Mesothelial cell of epicardium (in vitro differentiated cells): ENCODE measurements at regions not wholly inside any gene's neighbourhood (a gene's known extent, or its start where the extent isn't known, plus 50 kb on each side); places are given as distances from the start of the nearest gene placed in this dataset.

Experiments used
- DNase-seq, 2 experiments: peaks; one replicate each; pipeline ENCODE4 v3.0.0; 2021; ENCODE audit warnings: low spot score in 2 of 2; ENCODE audit not compliant: unreplicated experiment in 2 of 2
- H3K27ac Mint-ChIP-seq: 2 replicates; pipeline ENCODE4 v1.8.0; 2021; ENCODE audit warnings: mixed read lengths
- H3K27me3 Mint-ChIP-seq: 2 replicates; pipeline ENCODE4 v1.8.0; 2021; ENCODE audit warnings: low read depth, mixed read lengths
- H3K36me3 Mint-ChIP-seq: 2 replicates; pipeline ENCODE4 v1.8.0; 2021; ENCODE audit warnings: mixed read lengths
- H3K4me1 Mint-ChIP-seq: 2 replicates; pipeline ENCODE4 v1.8.0; 2021; ENCODE audit warnings: mixed read lengths
- H3K4me3 Mint-ChIP-seq: 2 replicates; pipeline ENCODE4 v1.8.0; 2021; ENCODE audit warnings: mild to moderate bottlenecking, moderate library complexity, mixed read lengths
- H3K9me3 Mint-ChIP-seq: 2 replicates; pipeline ENCODE4 v1.8.0; 2021; ENCODE audit warnings: mixed read lengths
- TF ChIP-seq, protein P1 (sequence below): fragments of 200-600 bp; sonication (generic); IDR thresholded peaks from one replicate; pipeline ENCODE4 v1.5.0; 2021; ENCODE audit warnings: antibody characterized with exemption; ENCODE audit not compliant: unreplicated experiment

DNA sequence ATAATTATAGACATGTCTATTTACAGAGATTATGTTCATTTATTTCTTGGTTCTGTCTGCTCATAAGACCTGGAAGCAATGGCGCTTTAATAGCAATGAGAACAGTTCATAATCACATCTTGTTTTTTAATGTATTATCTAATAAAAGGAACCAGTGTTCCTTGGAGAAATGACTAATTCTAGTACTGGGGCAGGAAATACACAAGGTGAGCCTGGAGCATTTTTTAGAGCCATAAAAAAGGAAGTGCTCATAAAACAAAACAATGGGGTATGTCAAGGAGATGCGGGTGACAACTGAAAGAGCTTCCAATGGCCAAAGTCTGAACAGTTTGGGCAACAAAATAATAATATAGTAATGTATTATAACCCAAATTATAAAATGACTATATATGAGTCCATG is 531.9 kb upstream of the CHD1 start:
- Mint-ChIP-seq H3K36me3 (no peaks in the 10 kb centered on the region), H3K4me1 (no peaks in the 10 kb centered on the region), H3K9me3 (no peaks in the 10 kb centered on the region), H3K27me3 (no peaks in the 10 kb centered on the region), H3K27ac (no peak overlapping the region), H3K4me3 (no peak overlapping the region)
- TF ChIP-seq, protein P1, sequence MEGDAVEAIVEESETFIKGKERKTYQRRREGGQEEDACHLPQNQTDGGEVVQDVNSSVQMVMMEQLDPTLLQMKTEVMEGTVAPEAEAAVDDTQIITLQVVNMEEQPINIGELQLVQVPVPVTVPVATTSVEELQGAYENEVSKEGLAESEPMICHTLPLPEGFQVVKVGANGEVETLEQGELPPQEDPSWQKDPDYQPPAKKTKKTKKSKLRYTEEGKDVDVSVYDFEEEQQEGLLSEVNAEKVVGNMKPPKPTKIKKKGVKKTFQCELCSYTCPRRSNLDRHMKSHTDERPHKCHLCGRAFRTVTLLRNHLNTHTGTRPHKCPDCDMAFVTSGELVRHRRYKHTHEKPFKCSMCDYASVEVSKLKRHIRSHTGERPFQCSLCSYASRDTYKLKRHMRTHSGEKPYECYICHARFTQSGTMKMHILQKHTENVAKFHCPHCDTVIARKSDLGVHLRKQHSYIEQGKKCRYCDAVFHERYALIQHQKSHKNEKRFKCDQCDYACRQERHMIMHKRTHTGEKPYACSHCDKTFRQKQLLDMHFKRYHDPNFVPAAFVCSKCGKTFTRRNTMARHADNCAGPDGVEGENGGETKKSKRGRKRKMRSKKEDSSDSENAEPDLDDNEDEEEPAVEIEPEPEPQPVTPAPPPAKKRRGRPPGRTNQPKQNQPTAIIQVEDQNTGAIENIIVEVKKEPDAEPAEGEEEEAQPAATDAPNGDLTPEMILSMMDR = no peak
- DNase-seq = no peak

DNA sequence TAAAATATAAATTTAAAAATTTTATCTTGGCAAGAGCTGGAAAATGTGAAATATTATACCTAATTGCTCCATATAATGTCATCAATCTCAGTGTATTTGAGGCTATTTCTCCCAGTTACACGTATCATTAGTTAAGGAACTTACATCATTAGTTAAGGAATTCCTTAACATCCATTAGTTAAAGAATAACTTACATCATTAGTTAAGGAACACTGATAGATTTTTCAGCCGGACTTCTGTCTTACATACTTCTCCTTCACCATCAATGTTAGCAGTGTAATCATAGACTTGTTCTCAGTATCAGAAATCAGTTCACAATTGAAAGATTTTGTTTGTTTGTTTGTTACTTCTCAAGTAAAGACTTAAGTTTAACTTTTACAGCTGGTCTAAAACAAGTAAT is 524.4 kb upstream of the CHD1 start:
- DNase-seq = no peak
- H3K9me3 Mint-ChIP-seq = no peaks in the 10 kb centered on the region
- H3K4me3 Mint-ChIP-seq = no peak overlapping the region
- H3K36me3 Mint-ChIP-seq = no peaks in the 10 kb centered on the region
- no peaks in the 10 kb centered on the region for H3K4me1 Mint-ChIP-seq
- no peaks in the 10 kb centered on the region for H3K27me3 Mint-ChIP-seq
- no peak overlapping the region for H3K27ac Mint-ChIP-seq
- TF ChIP-seq, protein P1 = no peak

DNA sequence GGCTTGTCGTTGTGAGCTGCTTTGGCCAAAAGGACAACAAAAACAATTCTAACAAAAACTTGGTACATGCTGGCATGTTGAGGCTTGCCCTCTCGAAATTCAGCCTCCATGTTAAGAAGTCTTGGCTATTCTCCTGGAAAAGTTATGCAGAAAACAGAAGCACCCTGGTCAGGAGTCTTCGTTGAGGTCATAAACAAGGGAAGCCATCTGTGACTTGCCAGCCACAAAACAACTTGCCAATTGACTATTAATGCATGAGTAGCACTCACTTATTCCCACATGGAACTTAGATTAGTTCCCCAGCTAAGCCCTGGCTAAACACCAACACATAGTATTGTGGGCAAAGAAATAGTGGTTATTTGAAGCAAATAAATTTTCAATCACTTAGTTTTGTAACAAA is 521.0 kb upstream of the CHD1 start:
- Mint-ChIP-seq H3K36me3 (no peaks in the 10 kb centered on the region), H3K27me3 (no peaks in the 10 kb centered on the region), H3K4me3 (no peak overlapping the region), H3K9me3 (no peaks in the 10 kb centered on the region), H3K27ac (no peak overlapping the region), H3K4me1 (no peaks in the 10 kb centered on the region)
- TF ChIP-seq, protein P1 = no peak
- no peak for DNase-seq

DNA sequence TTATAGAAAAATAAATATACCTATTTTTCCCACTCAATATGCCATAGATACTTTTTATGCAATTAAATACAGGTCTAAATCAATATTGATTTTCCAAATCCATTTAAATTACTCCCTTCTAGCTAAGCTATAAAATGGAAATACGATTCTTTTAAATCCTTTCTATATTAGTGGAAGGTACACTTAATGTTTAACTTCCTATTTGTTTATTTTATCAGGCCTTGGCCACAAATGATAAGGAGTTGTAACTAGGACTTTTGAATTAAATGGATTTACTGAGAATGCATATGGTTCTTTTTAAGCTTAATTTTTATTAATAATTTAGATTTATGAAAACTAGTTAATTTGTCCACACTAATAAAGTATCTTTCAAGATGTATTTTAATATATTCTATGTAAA is 517.0 kb upstream of the CHD1 start:
- H3K9me3 Mint-ChIP-seq = no peaks in the 10 kb centered on the region
- no peaks in the 10 kb centered on the region for H3K27me3 Mint-ChIP-seq
- no peak for DNase-seq
- H3K4me1 Mint-ChIP-seq = no peaks in the 10 kb centered on the region
- TF ChIP-seq, protein P1 = no peak
- no peak overlapping the region for H3K4me3 Mint-ChIP-seq
- H3K27ac Mint-ChIP-seq = no peak overlapping the region
- H3K36me3 Mint-ChIP-seq = no peaks in the 10 kb centered on the region

DNA sequence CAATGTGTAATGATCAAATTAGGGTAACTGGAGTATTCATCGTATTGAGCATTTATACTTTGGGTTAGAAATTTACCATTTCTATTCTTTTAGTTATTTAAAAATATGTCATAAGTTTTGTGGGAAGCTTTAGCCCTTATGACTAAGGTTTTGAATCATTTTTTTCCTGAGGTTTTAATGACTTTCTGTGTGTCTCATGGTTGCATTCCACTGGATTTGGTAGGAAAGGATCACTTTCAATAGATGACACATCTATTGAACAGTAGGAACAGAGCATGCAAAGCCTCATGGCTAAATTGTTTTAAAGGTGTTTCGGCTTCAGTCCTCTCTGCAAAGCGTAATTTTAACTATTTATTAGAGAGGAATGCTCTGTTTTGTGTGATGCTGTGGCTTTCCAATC is 512.4 kb upstream of the CHD1 start:
- H3K27me3 Mint-ChIP-seq = no peaks in the 10 kb centered on the region

More for the DNA sequence above, 512.4 kb upstream of the CHD1 start:
- Mint-ChIP-seq H3K36me3 (no peaks in the 10 kb centered on the region), H3K4me1 (no peaks in the 10 kb centered on the region), H3K4me3 (no peak overlapping the region), H3K9me3 (no peaks in the 10 kb centered on the region), H3K27ac (no peak overlapping the region)
- TF ChIP-seq, protein P1 = no peak
- DNase-seq = no peak
